Hepatocyte (in vitro differentiated cells): ENCODE measurements at regions not wholly inside any gene's neighbourhood (a gene's known extent, or its start where the extent isn't known, plus 50 kb on each side); places are given as distances from the start of the nearest gene placed in this dataset.

Experiments
- DNase-seq: peaks from one replicate; pipeline ENCODE4 v3.0.0-alpha.2; 2016; ENCODE audit warnings: low spot score
- H2AFZ ChIP-seq: fragments of 200-600 bp; sonication (generic); 2 replicates; pipeline ENCODE4 v1.6.0; 2016; ENCODE audit warnings: antibody characterized with exemption, mild to moderate bottlenecking
- H3K27ac ChIP-seq: fragments of 200-600 bp; sonication (generic); 2 replicates; pipeline ENCODE4 v1.5.1; 2016; ENCODE audit warnings: mild to moderate bottlenecking
- H3K27me3 ChIP-seq: fragments of 200-600 bp; sonication (generic); 2 replicates; pipeline ENCODE4 v1.6.1; 2016
- H3K36me3 ChIP-seq: fragments of 200-600 bp; sonication (generic); replicated peaks from 2 replicates; pipeline ENCODE4 v1.5.1; 2016; ENCODE audit warnings: low read depth; ENCODE audit not compliant: insufficient read depth
- H3K4me1 ChIP-seq: fragments of 200-600 bp; sonication (generic); 2 replicates; pipeline ENCODE4 v1.5.1; 2016; ENCODE audit warnings: mild to moderate bottlenecking, moderate library complexity; ENCODE audit not compliant: insufficient read depth
- H3K4me2 ChIP-seq: fragments of 200-600 bp; sonication (generic); 2 replicates; pipeline ENCODE4 v1.6.0; 2016
- H3K4me3 ChIP-seq: fragments of 200-600 bp; sonication (generic); 2 replicates; pipeline ENCODE4 v1.5.1; 2016; ENCODE audit warnings: mild to moderate bottlenecking
- H3K79me2 ChIP-seq: fragments of 200-600 bp; sonication (generic); 2 replicates; pipeline ENCODE4 v1.6.0; 2017; ENCODE audit warnings: mild to moderate bottlenecking
- H3K9me2 ChIP-seq: fragments of 200-600 bp; sonication (generic); replicated peaks from 2 replicates; pipeline ENCODE4 v1.6.0; 2017; ENCODE audit warnings: mild to moderate bottlenecking; ENCODE audit not compliant: insufficient read depth
- H3K9me3 ChIP-seq: fragments of 200-600 bp; sonication (generic); 2 replicates; pipeline ENCODE4 v1.5.1; 2016; ENCODE audit warnings: low read depth, mild to moderate bottlenecking
- H4K20me1 ChIP-seq: fragments of 200-600 bp; sonication (generic); 2 replicates; pipeline ENCODE4 v1.6.0; 2016; ENCODE audit warnings: mild to moderate bottlenecking; ENCODE audit not compliant: insufficient read depth, poor library complexity, severe bottlenecking
- CTCF ChIP-seq: fragments of 200-600 bp; sonication (generic); IDR thresholded peaks from 2 replicates; pipeline ENCODE4 v1.5.1; 2016; ENCODE audit warnings: antibody characterized with exemption, mild to moderate bottlenecking; ENCODE audit not compliant: poor library complexity
- EZH2 ChIP-seq: fragments of 200-600 bp; sonication (generic); IDR thresholded peaks from 2 replicates; pipeline ENCODE4 v1.6.1; 2016; ENCODE audit warnings: antibody characterized with exemption, mild to moderate bottlenecking, borderline replicate concordance
- EZH2phosphoT487 ChIP-seq: fragments of 200-600 bp; sonication (generic); IDR thresholded peaks from one replicate; pipeline ENCODE4 v1.6.1; 2018; ENCODE audit warnings: antibody characterized with exemption, mild to moderate bottlenecking, low read depth, moderate library complexity; ENCODE audit not compliant: unreplicated experiment, severe bottlenecking
- WGBS: methylation state at CpG from one replicate; pipeline ENCODE4 v1.1.6; 2016; ENCODE audit warnings: low lambda C conversion rate; ENCODE audit errors: missing lambda C conversion rate; 5-methylcytosine and 5-hydroxymethylcytosine counted together

GRCh38 chr3:124051636-124052035 is 59.7 kb upstream of the ROPN1 start:
- peaks cover 4% of the 10 kb centered on the region for H4K20me1 ChIP-seq
- WGBS = 93% methylated on average over 6 of the region's 6 CpGs

GRCh38 chr3:124053871-124054270 is 61.9 kb upstream of the ROPN1 start:
- Histone ChIP-seq H3K27me3 (peaks cover 3% of the 10 kb centered on the region), H2AFZ (no peak overlapping the region), H3K9me2 (no peaks in the 10 kb centered on the region), H3K4me3 (no peak overlapping the region), H3K36me3 (no peaks in the 10 kb centered on the region), H3K79me2 (peaks cover 2% of the 10 kb centered on the region), H3K4me2 (no peak overlapping the region), H3K4me1 (no peaks in the 10 kb centered on the region), H3K9me3 (no peaks in the 10 kb centered on the region), H3K27ac (no peak overlapping the region), H4K20me1 (peaks cover 4% of the 10 kb centered on the region)
- no peak for DNase-seq
- TF ChIP-seq EZH2 (no peak), EZH2phosphoT487 (no peak), CTCF (no peak)

More at GRCh38 chr3:124051636-124052035, 59.7 kb upstream of the ROPN1 start:
- no peak overlapping the region for H3K27ac ChIP-seq
- H3K4me1 ChIP-seq = no peaks in the 10 kb centered on the region
- H3K9me3 ChIP-seq = no peaks in the 10 kb centered on the region
- DNase-seq = no peak
- no peaks in the 10 kb centered on the region for H3K36me3 ChIP-seq
- H3K79me2 ChIP-seq = no peaks in the 10 kb centered on the region
- TF ChIP-seq EZH2 (no peak), CTCF (no peak), EZH2phosphoT487 (no peak)
- no peak overlapping the region for H2AFZ ChIP-seq
- no peak overlapping the region for H3K4me3 ChIP-seq
- H3K4me2 ChIP-seq = no peak overlapping the region
- H3K27me3 ChIP-seq = peaks cover 3% of the 10 kb centered on the region
- H3K9me2 ChIP-seq = no peaks in the 10 kb centered on the region

GRCh38 chr3:124056846-124057245 is 64.9 kb upstream of the ROPN1 start:
- TF ChIP-seq EZH2 (no peak), EZH2phosphoT487 (no peak), CTCF (no peak)
- WGBS = 56% methylated on average over 2 of the region's 2 CpGs
- no peaks in the 10 kb centered on the region for H3K9me3 ChIP-seq
- no peaks in the 10 kb centered on the region for H3K36me3 ChIP-seq
- peaks cover 4% of the 10 kb centered on the region for H4K20me1 ChIP-seq
- no peak overlapping the region for H3K4me2 ChIP-seq
- no peak overlapping the region for H2AFZ ChIP-seq
- H3K79me2 ChIP-seq = peaks cover 2% of the 10 kb centered on the region
- no peak overlapping the region for H3K27ac ChIP-seq
- no peak for DNase-seq
- H3K27me3 ChIP-seq = no peaks in the 10 kb centered on the region
- H3K4me3 ChIP-seq = no peak overlapping the region
- no peaks in the 10 kb centered on the region for H3K9me2 ChIP-seq
- no peaks in the 10 kb centered on the region for H3K4me1 ChIP-seq

GRCh38 chr3:124057420-124057819 is 65.5 kb upstream of the ROPN1 start:
- Histone ChIP-seq H3K9me2 (no peaks in the 10 kb centered on the region), H3K4me2 (no peak overlapping the region), H2AFZ (no peak overlapping the region), H3K9me3 (no peaks in the 10 kb centered on the region), H3K4me3 (no peak overlapping the region), H3K36me3 (no peaks in the 10 kb centered on the region), H3K79me2 (peaks cover 2% of the 10 kb centered on the region), H3K27me3 (no peaks in the 10 kb centered on the region), H3K4me1 (no peaks in the 10 kb centered on the region), H4K20me1 (peaks cover 4% of the 10 kb centered on the region), H3K27ac (no peak overlapping the region)
- TF ChIP-seq EZH2 (no peak), EZH2phosphoT487 (no peak), CTCF (no peak)
- 63% methylated on average over 6 of the region's 6 CpGs for WGBS
- no peak for DNase-seq
